ENCODE measurements at regions not wholly inside any gene's neighbourhood (a gene's known extent, or its start where the extent isn't known, plus 50 kb on each side); places are given as distances from the start of the nearest gene placed in this dataset.

DNA sequence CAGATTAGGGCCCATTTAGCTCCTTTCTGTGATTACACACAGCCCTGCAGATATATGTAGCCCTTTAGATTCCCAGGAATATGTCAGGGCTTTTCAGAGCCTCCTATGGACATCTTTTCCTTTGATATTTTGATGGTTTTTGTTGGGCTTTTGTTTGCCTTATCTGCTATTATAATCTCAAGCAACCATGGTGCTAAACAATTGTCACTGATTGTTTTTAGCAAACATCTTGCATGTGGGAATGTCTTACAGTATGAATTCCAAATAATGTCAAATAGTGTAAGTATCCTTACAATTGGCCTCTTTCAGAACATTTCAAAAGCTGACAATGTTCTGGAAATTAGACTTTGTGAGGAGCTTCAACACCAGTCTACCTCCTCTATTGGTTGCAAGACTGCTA, 333.6 kb upstream of the OPRM1 start:
- H3K4ac ChIP-seq (ENCODE audit: low read depth, low read length), result no peak overlapping the region
- H3K23me2 ChIP-seq (ENCODE audit: insufficient read length, low read depth, low read length, poor library complexity, severe bottlenecking), result no peaks in the 10 kb centered on the region
- no peak overlapping the region for H3K14ac ChIP-seq (ENCODE audit: insufficient read depth, low read length)
- no peaks in the 10 kb centered on the region for H3K27me3 ChIP-seq (ENCODE audit: insufficient read depth, low read length)
- no peak overlapping the region for H2BK12ac ChIP-seq (ENCODE audit: insufficient read length, low read depth, low read length)
- no peaks in the 10 kb centered on the region for H3K79me2 ChIP-seq (ENCODE audit: insufficient read depth, low read length)
- H2AFZ ChIP-seq (ENCODE audit: low read length), result no peak overlapping the region
- peaks cover 0 to 4% (median 0%) of the 10 kb centered on the region in 3 experiments; a peak in 1 of 7 replicates for H3K36me3 Mint-ChIP-seq (ENCODE audit: insufficient read depth in 1 of 3, low read depth in 3 of 3)
- no peak overlapping the region for H3K18ac ChIP-seq (ENCODE audit: insufficient read length, low read depth, low read length)
- no peaks in the 10 kb centered on the region for H3K4me1 ChIP-seq (ENCODE audit: insufficient read depth, low read length)
- no peaks in the 10 kb centered on the region for H4K20me1 ChIP-seq (ENCODE audit: control insufficient read depth, insufficient read depth, insufficient read length)
- H3K9me3 Mint-ChIP-seq, result peaks cover 12 to 17% of the 10 kb centered on the region in 2 experiments; a peak in 4 of 5 replicates
- H2BK15ac ChIP-seq (ENCODE audit: low read depth, low read length), result no peak overlapping the region
- no peak overlapping the region for H2BK20ac ChIP-seq (ENCODE audit: low read depth, low read length, poor library complexity, severe bottlenecking)
- H3K27ac Mint-ChIP-seq, result no peak overlapping the region
- no peaks in the 10 kb centered on the region for H3K4me1 Mint-ChIP-seq
- no peak overlapping the region for H3K23ac ChIP-seq (ENCODE audit: insufficient read length, low read depth, low read length)
- H3K9ac ChIP-seq (ENCODE audit: extremely low read depth, insufficient read length, low read length), result no peak overlapping the region
- no peaks in the 10 kb centered on the region for H3K27me3 Mint-ChIP-seq (ENCODE audit: low read depth)
- no peak overlapping the region for H4K91ac ChIP-seq (ENCODE audit: insufficient read length, low read depth, low read length)
- H3K79me1 ChIP-seq (ENCODE audit: insufficient read depth, low read depth, low read length, poor library complexity, severe bottlenecking), result no peaks in the 10 kb centered on the region
- no peak overlapping the region for H3K56ac ChIP-seq (ENCODE audit: insufficient read length, low read depth, low read length)
- DNase-seq, result no peak
- H2BK5ac ChIP-seq (ENCODE audit: insufficient read length, low read length), result no peak overlapping the region
- no peak overlapping the region for H3K27ac ChIP-seq (ENCODE audit: insufficient read length, low read depth, low read length)
- TF ChIP-seq, protein P1, sequence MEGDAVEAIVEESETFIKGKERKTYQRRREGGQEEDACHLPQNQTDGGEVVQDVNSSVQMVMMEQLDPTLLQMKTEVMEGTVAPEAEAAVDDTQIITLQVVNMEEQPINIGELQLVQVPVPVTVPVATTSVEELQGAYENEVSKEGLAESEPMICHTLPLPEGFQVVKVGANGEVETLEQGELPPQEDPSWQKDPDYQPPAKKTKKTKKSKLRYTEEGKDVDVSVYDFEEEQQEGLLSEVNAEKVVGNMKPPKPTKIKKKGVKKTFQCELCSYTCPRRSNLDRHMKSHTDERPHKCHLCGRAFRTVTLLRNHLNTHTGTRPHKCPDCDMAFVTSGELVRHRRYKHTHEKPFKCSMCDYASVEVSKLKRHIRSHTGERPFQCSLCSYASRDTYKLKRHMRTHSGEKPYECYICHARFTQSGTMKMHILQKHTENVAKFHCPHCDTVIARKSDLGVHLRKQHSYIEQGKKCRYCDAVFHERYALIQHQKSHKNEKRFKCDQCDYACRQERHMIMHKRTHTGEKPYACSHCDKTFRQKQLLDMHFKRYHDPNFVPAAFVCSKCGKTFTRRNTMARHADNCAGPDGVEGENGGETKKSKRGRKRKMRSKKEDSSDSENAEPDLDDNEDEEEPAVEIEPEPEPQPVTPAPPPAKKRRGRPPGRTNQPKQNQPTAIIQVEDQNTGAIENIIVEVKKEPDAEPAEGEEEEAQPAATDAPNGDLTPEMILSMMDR (conservative IDR thresholded peaks at IDR 0.05), result no peak
- H3K4me2 ChIP-seq (ENCODE audit: insufficient read depth, insufficient read length, low read length), result no peak overlapping the region
- H4K8ac ChIP-seq (replicated peaks; ENCODE audit: insufficient read length, low read depth, low read length), result no peak overlapping the region
- H3K9me3 ChIP-seq (ENCODE audit: control insufficient read depth, low read depth, low read length), result no peaks in the 10 kb centered on the region
- H2AK5ac ChIP-seq (ENCODE audit: insufficient read length, low read length), result no peak overlapping the region
- no peak overlapping the region for H3K4me3 Mint-ChIP-seq
- no peak overlapping the region for H4K5ac ChIP-seq (ENCODE audit: insufficient read length, low read depth, low read length)
- H3T11ph ChIP-seq (ENCODE audit: low read length), result no peak overlapping the region
- H2BK120ac ChIP-seq (ENCODE audit: low read depth, low read length, poor library complexity, severe bottlenecking), result no peak overlapping the region
